Astrocyte (in vitro differentiated cells and primary cell): ENCODE measurements at regions not wholly inside any gene's neighbourhood (a gene's known extent, or its start where the extent isn't known, plus 50 kb on each side); places are given as distances from the start of the nearest gene placed in this dataset.

Experiments used
- CTCF ChIP-seq: IDR thresholded peaks from 2 replicates; pipeline ENCODE4 v1.5.1; 2011; ENCODE audit warnings: low read depth, mild to moderate bottlenecking, inconsistent platforms, low read length, moderate library complexity; ENCODE audit not compliant: insufficient read depth
- EZH2 ChIP-seq: IDR thresholded peaks from 2 replicates; pipeline ENCODE4 v1.6.1; 2012; ENCODE audit warnings: mild to moderate bottlenecking, low read length, inconsistent platforms; ENCODE audit not compliant: insufficient read depth

DNA sequence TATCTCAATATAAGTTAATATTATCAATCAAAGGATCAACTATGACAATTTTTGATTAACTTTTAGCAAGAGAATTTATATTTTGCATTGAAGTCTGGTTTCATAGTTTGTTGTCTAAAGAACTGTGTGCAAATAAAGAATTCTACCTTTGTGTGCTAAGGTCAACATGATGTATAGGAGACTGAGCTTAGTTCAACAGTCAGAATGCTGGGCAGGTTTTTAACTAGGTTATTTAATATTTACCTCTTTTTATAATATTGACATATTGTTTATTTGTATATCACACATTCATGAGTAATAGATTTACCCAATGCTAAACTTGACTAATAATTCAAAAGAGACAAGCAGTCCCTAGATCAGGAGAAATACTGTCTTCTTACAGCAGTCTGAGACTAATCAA is 831.4 kb downstream of the DSC3 start:
- TF ChIP-seq CTCF (no peak), EZH2 (no peak)
